GM12864 (cell line): ENCODE measurements at regions not wholly inside any gene's neighbourhood (a gene's known extent, or its start where the extent isn't known, plus 50 kb on each side); places are given as distances from the start of the nearest gene placed in this dataset.

Source experiments
- DNase-seq: peaks from one replicate; pipeline ENCODE4 v3.0.0-alpha.2; 2011; ENCODE audit warnings: low read depth
- H3K4me3 ChIP-seq: 2 replicates; pipeline ENCODE4 v1.5.1; 2011; ENCODE audit warnings: mild to moderate bottlenecking, low read depth, low read length, control low read depth
- CTCF ChIP-seq: IDR thresholded peaks from 2 replicates; pipeline ENCODE4 v1.5.1; 2011; ENCODE audit warnings: low read depth, mild to moderate bottlenecking, moderate library complexity, low read length, control low read depth, inconsistent platforms; ENCODE audit errors: missing control alignments

- TF ChIP-seq CTCF: no peak
- DNase-seq: no peak
- no peak overlapping the region for H3K4me3 ChIP-seq
Measured at GRCh38 chr10:130751106-130751840, 560.2 kb downstream of the TCERG1L start.

GRCh38 chr10:130751851-130752250 is 559.7 kb downstream of the TCERG1L start:
- no peak for DNase-seq
- TF ChIP-seq CTCF: no peak

GRCh38 chr10:130756651-130757050 is 554.9 kb downstream of the TCERG1L start:
- no peak for DNase-seq
- no peak overlapping the region for H3K4me3 ChIP-seq
- no peak for TF ChIP-seq CTCF

More at GRCh38 chr10:130751851-130752250, 559.7 kb downstream of the TCERG1L start:
- no peak overlapping the region for H3K4me3 ChIP-seq

GRCh38 chr10:130757271-130757670 is 554.2 kb downstream of the TCERG1L start:
- TF ChIP-seq CTCF: no peak
- H3K4me3 ChIP-seq: no peak overlapping the region
- no peak for DNase-seq

GRCh38 chr10:130757821-130758489 is 553.6 kb downstream of the TCERG1L start:
- DNase-seq: no peak
- H3K4me3 ChIP-seq: no peak overlapping the region
- TF ChIP-seq CTCF: no peak

GRCh38 chr10:130758529-130758928 is 553.0 kb downstream of the TCERG1L start:
- no peak for DNase-seq

More at GRCh38 chr10:130758529-130758928, 553.0 kb downstream of the TCERG1L start:
- H3K4me3 ChIP-seq: no peak overlapping the region
- no peak for TF ChIP-seq CTCF
